K562 (cell line): ENCODE measurements at regions not wholly inside any gene's neighbourhood (a gene's known extent, or its start where the extent isn't known, plus 50 kb on each side); places are given as distances from the start of the nearest gene placed in this dataset.

ENCODE experiments used
- ATAC-seq: fragments of 200-7000 bp; cut with Tn5 transposase; 3 replicates; pipeline ENCODE4 v1.9.1; 2020; ENCODE audit warnings: moderate library complexity
- BruUV-seq: library from RNA; stranded (reverse); fragments of 400-500 nt; replicated peaks from 2 replicates; lab custom pipeline; 2021; lab: Mats Ljungman, UMichigan
- CTCF ChIA-PET: fragments of 300-600 bp; formaldehyde crosslinking; extraction: SDS; loops from one replicate; lab custom pipeline; 2021; ENCODE audit warnings: low intra/inter-chr PET ratio; lab: Yijun Ruan, JAX
- POLR2A ChIA-PET: fragments of 300-600, 350-650 bp; sonication (Branson Sonifier 250); formaldehyde crosslinking; extraction: SDS; loops from one replicate; lab custom pipeline; 2021; ENCODE audit warnings: antibody characterized with exemption, inconsistent platforms; lab: Yijun Ruan, JAX
- DNase-seq, 4 experiments: peaks; one replicate each; pipeline versions ENCODE4 v3.0.0 to v3.0.0-alpha.2; 2011 to 2018; ENCODE audit warnings: low spot score in 3 of 4, mixed read lengths in 3 of 4; ENCODE audit errors: extremely low read depth in 1 of 4
- FAIRE-seq: peaks from 2 replicates; lab custom pipeline; 2011; peaks lifted over from hg19 to GRCh38; lab: Jason Lieb, UNC
- H2AFZ ChIP-seq: 2 replicates; pipeline ENCODE4 v1.6.0; 2011; ENCODE audit warnings: low read depth, low read length, control low read depth, inconsistent platforms
- H3K27ac ChIP-seq: fragments of 200-600 bp; 3 replicates; pipeline ENCODE4 v1.8.0; 2011; ENCODE audit warnings: low read depth, mild to moderate bottlenecking, control low read depth, inconsistent platforms, low read length, moderate library complexity, mixed read lengths; ENCODE audit errors: extremely low read depth
- H3K27me3 ChIP-seq, 2 experiments: fragments of 300-600 bp in 1 of 2; 2 replicates in 1 of 2; 3 replicates in 1 of 2; pipeline versions ENCODE4 v1.6.0 to v1.8.0; 2011; ENCODE audit warnings: inconsistent platforms in 2 of 2, low read length in 2 of 2, mild to moderate bottlenecking in 1 of 2, mixed read lengths in 1 of 2, moderate library complexity in 1 of 2; ENCODE audit not compliant: control insufficient read depth in 2 of 2, insufficient read depth in 2 of 2
- H3K36me3 ChIP-seq: fragments of 300-600 bp; 3 replicates; pipeline ENCODE4 v1.8.0; 2011; ENCODE audit warnings: mild to moderate bottlenecking, low read length, inconsistent platforms; ENCODE audit not compliant: control insufficient read depth, insufficient read depth
- H3K4me1 ChIP-seq, 2 experiments: fragments of 200-600 bp in 1 of 2; replicated peaks in 1 of 2; 2 replicates in 1 of 2; 3 replicates in 1 of 2; pipeline versions ENCODE4 v1.5.1 to v1.8.0; 2011; ENCODE audit warnings: inconsistent platforms in 2 of 2, low read length in 2 of 2, mild to moderate bottlenecking in 1 of 2, mixed read lengths in 1 of 2, moderate library complexity in 1 of 2; ENCODE audit not compliant: control insufficient read depth in 2 of 2, insufficient read depth in 2 of 2
- H3K4me2 ChIP-seq: 2 replicates; pipeline ENCODE4 v1.6.1; 2011; ENCODE audit warnings: low read length, control low read depth, inconsistent platforms, mixed read lengths; ENCODE audit not compliant: insufficient read depth
- H3K4me3 ChIP-seq: fragments of 200-600 bp; sonication (generic), shearing (Covaris generic); 2 replicates; pipeline ENCODE4 v1.5.1; 2016; ENCODE audit warnings: control low read depth, inconsistent platforms
- H3K79me2 ChIP-seq: fragments of 200-600 bp; 3 replicates; pipeline ENCODE4 v1.8.0; 2011; ENCODE audit warnings: low read length, inconsistent platforms; ENCODE audit not compliant: control insufficient read depth, insufficient read depth
- H3K9ac ChIP-seq, 2 experiments: 2 replicates each; pipeline versions ENCODE4 v1.6.0 to v1.6.1; 2011; ENCODE audit warnings: low read depth in 2 of 2, low read length in 2 of 2, control low read depth in 1 of 2, inconsistent platforms in 1 of 2, mild to moderate bottlenecking in 1 of 2, mixed read lengths in 1 of 2; ENCODE audit not compliant: insufficient read depth in 1 of 2
- H3K9me1 ChIP-seq: one replicate; pipeline ENCODE4 v1.6.0; 2011; ENCODE audit warnings: inconsistent platforms, mild to moderate bottlenecking, low read length, moderate library complexity; ENCODE audit not compliant: control insufficient read depth, insufficient read depth
- H3K9me3 ChIP-seq: replicated peaks from 2 replicates; pipeline ENCODE4 v1.5.1; 2011; ENCODE audit warnings: low read depth, low read length, inconsistent platforms; ENCODE audit not compliant: control insufficient read depth, insufficient read depth
- H4K20me1 ChIP-seq: replicated peaks from 2 replicates; pipeline ENCODE4 v1.6.1; 2011; ENCODE audit warnings: low read length, inconsistent platforms, mixed read lengths; ENCODE audit not compliant: control insufficient read depth, insufficient read depth
- GMEB1 ChIP-seq: fragments of 250-450 bp; sonication (Bioruptor Pico); IDR thresholded peaks from 2 replicates; pipeline ENCODE4 v1.4.0; 2020; ENCODE audit warnings: mild to moderate bottlenecking
- KDM2B ChIP-seq: fragments of 250-450 bp; sonication (Bioruptor Pico); IDR thresholded peaks from 2 replicates; pipeline ENCODE4 v1.8.0; 2021; ENCODE audit warnings: mild to moderate bottlenecking, moderate library complexity
- LEF1 ChIP-seq: fragments of 450-650 bp; IDR thresholded peaks from 2 replicates; pipeline ENCODE4 v1.6.1; 2016; ENCODE audit warnings: mild to moderate bottlenecking
- NKRF ChIP-seq: fragments of 450-650 bp; IDR thresholded peaks from 2 replicates; pipeline ENCODE4 v1.6.1; 2016; ENCODE audit warnings: borderline replicate concordance
- POLR2A ChIP-seq: fragments of 450-650 bp; conservative IDR thresholded peaks from 2 replicates; pipeline ENCODE4 v1.6.1; 2016
- SP2 ChIP-seq: IDR thresholded peaks from 2 replicates; pipeline ENCODE4 v1.6.1; 2011; ENCODE audit warnings: mild to moderate bottlenecking, low read depth, low read length, moderate library complexity; ENCODE audit not compliant: poor library complexity, severe bottlenecking; ENCODE audit errors: extremely low read depth
- TEAD2 ChIP-seq: fragments of 450-650 bp; IDR thresholded peaks from 2 replicates; pipeline ENCODE4 v1.6.1; 2016; ENCODE audit warnings: missing genetic modification characterization, control low read depth, missing compliant biosample characterization
- ZMIZ1 ChIP-seq, 2 experiments: fragments of 150-350 bp in 1 of 2; IDR thresholded peaks; 2 replicates each; pipeline ENCODE4 v1.6.1; 2012 to 2016; ENCODE audit warnings: low read depth in 2 of 2, low read length in 2 of 2, mild to moderate bottlenecking in 1 of 2, moderate library complexity in 1 of 2
- ZNF324 ChIP-seq: fragments of 250-450 bp; sonication (Bioruptor Pico); IDR thresholded peaks from 2 replicates; pipeline ENCODE4 v1.4.0; 2020; ENCODE audit warnings: mild to moderate bottlenecking
- ZNF561 ChIP-seq: fragments of 450-650 bp; formaldehyde crosslinking; conservative IDR thresholded peaks from 2 replicates; pipeline ENCODE4 v1.4.0; 2020; ENCODE audit warnings: mild to moderate bottlenecking, moderate library complexity
- WGBS: fragments of 100-300 bp; shearing (Covaris generic); methylation state at CpG from one replicate; pipeline ENCODE4 v1.1.6; 2016; ENCODE audit warnings: low coverage, mixed read lengths; ENCODE audit not compliant: insufficient coverage; ENCODE audit errors: missing lambda C conversion rate; 5-methylcytosine and 5-hydroxymethylcytosine counted together
- in situ Hi-C: fragments of 300-500 bp; cut with MboI; formaldehyde crosslinking; loops from 4 replicates; pipeline ENCODE4 v1.15.0; 2018; ENCODE audit warnings: inconsistent platforms, mixed read lengths
- intact Hi-C: fragments of 100-400 bp; cut with micrococcal nuclease; formaldehyde crosslinking; loops from 2 replicates; pipeline ENCODE4 v1.14.2; 2022

GRCh38 chr4:96036781-96037180, 196.9 kb downstream of the PDHA2 start:
- Histone ChIP-seq H3K9me1 (no peaks in the 10 kb centered on the region), H4K20me1 (no peaks in the 10 kb centered on the region), H3K27me3 (no peaks in the 10 kb centered on the region), H3K9me3 (no peaks in the 10 kb centered on the region; the same call in 1 of the 2 replicates), H2AFZ (no peak overlapping the region), H3K4me2 (no peak overlapping the region), H3K27ac (no peak overlapping the region), H3K4me3 (no peak overlapping the region), H3K36me3 (no peaks in the 10 kb centered on the region), H3K79me2 (no peaks in the 10 kb centered on the region), H3K9ac (no peak overlapping the region), H3K4me1 (no peaks in the 10 kb centered on the region)
- no TSS peak for BruUV-seq
- 0% methylated on average over 3 of the region's 3 CpGs for WGBS
- ATAC-seq (no peak), DNase-seq (no peak), FAIRE-seq (no peak)
- intact Hi-C loops = no loop called here
- CTCF ChIA-PET = no interaction called here
- in situ Hi-C loops = no loop called here
- TF ChIP-seq ZMIZ1 (IDR thresholded peaks at IDR 0.05; ENCODE audit: low read depth in 2 of 2, low read length in 2 of 2) = no peak
- POLR2A ChIA-PET = no interaction called here

- Histone ChIP-seq H3K27me3 (no peaks in the 10 kb centered on the region), H3K4me1 (no peaks in the 10 kb centered on the region), H3K4me2 (no peak overlapping the region), H3K79me2 (no peaks in the 10 kb centered on the region), H3K27ac (no peak overlapping the region), H3K9ac (no peak overlapping the region), H3K36me3 (no peaks in the 10 kb centered on the region), H3K9me1 (no peaks in the 10 kb centered on the region), H3K9me3 (no peaks in the 10 kb centered on the region; the same call in 1 of the 2 replicates), H3K4me3 (no peak overlapping the region), H2AFZ (no peak overlapping the region), H4K20me1 (no peaks in the 10 kb centered on the region)
- BruUV-seq = no TSS peak
- FAIRE-seq (no peak), ATAC-seq (no peak), DNase-seq (no peak)
- ChIA-PET CTCF (no interaction called here), POLR2A (no interaction called here)
- WGBS = 0% methylated on average over 2 of the region's 2 CpGs
- in situ Hi-C loops (no loop called here), intact Hi-C loops (no loop called here)
- TF ChIP-seq POLR2A (no peak), SP2 (no peak), ZNF324 (CRISPR knock-in tag) (no peak), ZNF561 (CRISPR knock-in tag) (no peak), TEAD2 (tag) (no peak), LEF1 (no peak), GMEB1 (no peak), KDM2B (CRISPR knock-in tag) (no peak), NKRF (no peak)
Measured at GRCh38 chr4:96037705-96038104, 197.8 kb downstream of the PDHA2 start.
